22Rv1 (cell line): ENCODE measurements at regions not wholly inside any gene's neighbourhood (a gene's known extent, or its start where the extent isn't known, plus 50 kb on each side); places are given as distances from the start of the nearest gene placed in this dataset.

ENCODE experiments used
- CTCF ChIP-seq: fragments of 450-650 bp; IDR thresholded peaks from 2 replicates; pipeline ENCODE4 v1.5.1; 2017; ENCODE audit warnings: mild to moderate bottlenecking
- ZFX ChIP-seq: fragments of 450-650 bp; IDR thresholded peaks from 2 replicates; pipeline ENCODE4 v1.6.1; 2017; ENCODE audit warnings: antibody characterized with exemption, borderline replicate concordance

- TF ChIP-seq CTCF (no peak), ZFX (no peak)
Measured at GRCh38 chr2:18966131-18966530, 376.8 kb upstream of the NT5C1B start.
